Rectal smooth muscle tissue (tissue), 1 donor: ENCODE measurements at regions not wholly inside any gene's neighbourhood (a gene's known extent, or its start where the extent isn't known, plus 50 kb on each side); places are given as distances from the start of the nearest gene placed in this dataset.
"Not testable (repeated sequence)": the region's sequence is repeated elsewhere in the genome, so short reads cannot be mapped to it uniquely, and the experiment has no call there.

Experiments used
- H3K27ac ChIP-seq: one replicate; pipeline ENCODE4 v1.7.0; 2013; ENCODE audit warnings: low read depth, low read length, inconsistent platforms
- H3K27me3 ChIP-seq: one replicate; pipeline ENCODE4 v1.7.0; 2013; ENCODE audit warnings: low read length; ENCODE audit not compliant: control insufficient read depth, insufficient read depth
- H3K36me3 ChIP-seq: one replicate; pipeline ENCODE4 v1.7.0; 2013; ENCODE audit warnings: low read length; ENCODE audit not compliant: control insufficient read depth, insufficient read depth
- H3K4me1 ChIP-seq: one replicate; pipeline ENCODE4 v1.7.0; 2013; ENCODE audit warnings: low read length; ENCODE audit not compliant: control insufficient read depth, insufficient read depth
- H3K4me3 ChIP-seq: one replicate; pipeline ENCODE4 v1.7.0; 2013; ENCODE audit warnings: low read length
- H3K9ac ChIP-seq: one replicate; pipeline ENCODE4 v1.7.0; 2013; ENCODE audit warnings: low read length

DNA sequence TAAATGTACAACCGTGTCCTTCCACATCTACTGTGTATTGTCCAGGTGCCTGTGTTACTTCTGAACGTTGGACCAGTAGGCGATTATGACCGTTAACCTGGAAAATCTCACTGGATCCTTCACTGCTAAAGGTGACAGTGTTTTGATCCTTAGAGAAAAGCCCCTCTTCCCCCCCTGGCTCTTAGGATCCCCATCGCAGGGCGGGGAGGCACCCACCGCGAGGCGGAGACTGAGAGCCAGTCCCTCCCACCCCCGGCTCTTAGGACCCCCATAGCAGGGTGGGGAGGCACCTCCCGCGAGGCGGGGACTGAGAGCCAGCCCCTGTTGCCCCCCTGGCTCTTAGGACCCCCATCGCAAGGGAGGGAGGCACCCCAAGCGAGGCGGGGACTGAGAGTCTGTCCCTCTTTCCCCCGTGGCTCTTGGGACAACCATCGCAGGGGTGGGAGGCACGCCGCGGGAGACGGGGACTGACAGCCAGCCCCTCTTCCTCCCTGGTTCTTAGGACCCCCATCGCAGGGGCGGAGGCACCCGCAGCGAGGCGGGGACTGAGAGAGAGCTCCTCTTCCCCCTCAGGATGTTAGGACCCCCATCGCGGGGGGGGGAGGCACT is 194.3 kb upstream of the PZP start:
- not testable (repeated sequence) for H3K36me3 ChIP-seq, H3K27ac ChIP-seq, H3K4me1 ChIP-seq, H3K27me3 ChIP-seq, H3K4me3 ChIP-seq, H3K9ac ChIP-seq

DNA sequence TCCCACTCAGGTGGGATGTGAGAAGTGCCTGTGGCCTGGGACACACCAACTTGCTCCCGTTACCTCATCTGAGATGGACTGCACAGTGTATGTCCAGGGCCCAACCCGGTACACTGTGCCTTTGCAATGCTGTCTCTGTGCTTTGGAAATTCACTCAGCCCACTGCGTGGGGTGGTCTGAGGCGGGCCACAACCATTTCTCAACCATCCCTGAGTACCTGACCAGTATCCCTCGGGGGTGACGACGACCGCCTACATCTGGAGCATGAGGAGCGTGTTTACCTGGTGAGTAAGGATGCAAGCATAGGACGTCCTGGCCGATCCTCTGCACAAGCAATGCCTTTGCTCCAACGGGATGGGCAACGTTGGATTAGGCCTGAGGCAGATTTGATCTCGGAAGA is 188.2 kb upstream of the PZP start:
- H3K9ac ChIP-seq, H3K27ac ChIP-seq, H3K4me3 ChIP-seq, H3K36me3 ChIP-seq, H3K27me3 ChIP-seq, H3K4me1 ChIP-seq: not testable (repeated sequence)

DNA sequence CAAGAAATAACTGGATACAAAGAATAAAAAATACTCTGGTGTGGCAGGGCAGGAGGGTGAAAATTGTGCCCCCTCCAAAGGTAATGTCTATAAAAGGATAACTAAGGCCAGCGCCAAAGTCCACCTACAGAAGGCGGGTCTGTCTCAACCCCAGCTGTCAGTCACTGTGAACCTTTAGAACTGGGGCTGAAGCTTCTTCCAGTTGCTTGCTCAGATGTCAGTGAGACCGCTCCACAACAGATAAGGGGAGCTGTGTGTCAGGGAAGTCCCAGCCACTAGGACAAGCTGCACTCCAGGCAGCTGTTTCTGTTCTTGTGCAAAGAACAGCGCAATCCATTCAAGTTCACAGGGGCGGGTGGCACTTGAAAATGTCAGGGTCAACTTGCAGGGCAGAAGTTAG is 187.0 kb upstream of the PZP start:
- not testable (repeated sequence) for H3K36me3 ChIP-seq, H3K4me3 ChIP-seq, H3K4me1 ChIP-seq, H3K27me3 ChIP-seq, H3K27ac ChIP-seq, H3K9ac ChIP-seq

DNA sequence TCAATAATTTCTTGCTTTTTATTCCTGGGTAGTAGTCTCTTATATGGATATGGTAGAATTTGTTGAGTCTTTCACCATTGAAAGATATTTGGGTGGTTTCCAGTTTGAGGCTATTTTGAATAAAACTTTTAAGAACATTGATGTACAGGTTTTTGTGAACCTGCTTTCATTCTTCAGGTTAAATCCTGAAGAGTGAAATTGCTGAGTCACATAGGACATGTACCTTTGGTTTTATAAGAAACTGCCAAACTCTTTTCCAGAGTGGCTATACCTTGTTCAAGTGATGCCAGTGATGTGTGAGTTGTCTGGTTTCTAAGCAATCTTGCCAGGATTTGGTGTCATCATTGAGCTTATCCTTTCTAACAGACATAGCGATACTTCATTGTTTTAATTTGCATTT is 184.6 kb upstream of the PZP start:
- Histone ChIP-seq H3K4me1 (no peaks in the 10 kb centered on the region), H3K4me3 (no peak overlapping the region), H3K36me3 (no peaks in the 10 kb centered on the region), H3K27me3 (no peaks in the 10 kb centered on the region), H3K27ac (no peak overlapping the region), H3K9ac (no peak overlapping the region)

DNA sequence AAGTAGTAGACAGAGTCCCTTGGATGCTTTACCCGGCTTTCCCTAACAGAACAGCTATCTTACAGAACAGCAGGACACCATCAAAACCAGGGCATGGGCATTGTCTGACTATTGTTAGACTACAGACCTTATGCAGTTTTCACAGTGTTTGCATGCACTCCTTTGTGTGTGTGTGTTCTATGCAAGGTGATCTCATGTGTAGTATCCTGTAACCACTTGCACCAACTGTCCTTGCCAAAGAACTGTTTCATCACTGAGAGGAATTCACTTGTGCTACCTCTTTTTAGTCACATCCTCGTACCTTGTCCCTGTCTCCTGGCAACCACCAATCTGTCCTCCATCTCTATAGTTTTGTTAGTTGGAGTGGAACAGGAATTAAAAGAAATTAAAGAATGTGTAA is 183.6 kb upstream of the PZP start:
- no peaks in the 10 kb centered on the region for H3K27me3 ChIP-seq
- no peak overlapping the region for H3K27ac ChIP-seq
- no peaks in the 10 kb centered on the region for H3K36me3 ChIP-seq
- H3K4me3 ChIP-seq = no peak overlapping the region
- no peaks in the 10 kb centered on the region for H3K4me1 ChIP-seq
- no peak overlapping the region for H3K9ac ChIP-seq

DNA sequence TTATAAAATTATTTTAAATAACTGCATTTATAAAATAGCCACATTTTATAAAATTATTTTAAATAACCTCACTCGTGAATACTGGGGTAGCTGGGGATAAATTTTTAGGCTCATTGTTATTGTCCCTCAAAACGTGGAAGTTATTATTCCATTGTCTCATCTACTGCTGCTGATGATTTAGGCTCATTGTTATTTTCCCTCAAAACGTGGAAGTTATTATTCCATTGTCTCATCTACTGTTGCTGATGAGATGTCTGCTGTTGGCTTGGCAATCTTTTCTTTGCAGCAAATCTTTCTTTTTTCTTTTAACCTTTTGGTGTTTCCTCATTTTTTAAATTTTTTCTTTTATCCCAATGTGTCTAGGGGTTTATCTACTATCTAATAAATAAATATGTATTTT is 182.6 kb upstream of the PZP start:
- Histone ChIP-seq H3K27ac (no peak overlapping the region), H3K4me3 (no peak overlapping the region), H3K36me3 (no peaks in the 10 kb centered on the region), H3K9ac (no peak overlapping the region), H3K4me1 (no peaks in the 10 kb centered on the region), H3K27me3 (no peaks in the 10 kb centered on the region)

DNA sequence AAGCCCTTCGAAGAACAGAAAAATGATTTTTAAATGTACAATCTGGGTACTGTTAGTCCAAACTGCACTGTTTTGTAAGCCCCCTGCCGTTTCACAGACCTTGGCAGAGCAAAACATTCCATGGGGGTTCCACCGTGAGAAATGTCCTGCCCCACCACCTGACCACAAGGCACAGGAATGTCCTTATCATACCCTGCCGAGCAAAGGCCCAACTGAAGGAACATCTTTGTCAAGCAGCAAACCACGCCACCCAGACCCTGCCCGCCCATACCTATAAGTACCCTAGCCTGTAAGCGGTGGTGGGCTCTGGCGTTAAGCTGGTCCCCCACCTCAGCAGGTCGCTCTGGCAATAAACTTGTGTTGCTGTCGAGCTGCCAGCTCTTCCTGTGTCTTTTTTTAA is 181.6 kb upstream of the PZP start:
- no peaks in the 10 kb centered on the region for H3K4me1 ChIP-seq
- no peak overlapping the region for H3K4me3 ChIP-seq
- H3K36me3 ChIP-seq = no peaks in the 10 kb centered on the region
- H3K27me3 ChIP-seq = no peaks in the 10 kb centered on the region
- no peak overlapping the region for H3K27ac ChIP-seq
- H3K9ac ChIP-seq = no peak overlapping the region

DNA sequence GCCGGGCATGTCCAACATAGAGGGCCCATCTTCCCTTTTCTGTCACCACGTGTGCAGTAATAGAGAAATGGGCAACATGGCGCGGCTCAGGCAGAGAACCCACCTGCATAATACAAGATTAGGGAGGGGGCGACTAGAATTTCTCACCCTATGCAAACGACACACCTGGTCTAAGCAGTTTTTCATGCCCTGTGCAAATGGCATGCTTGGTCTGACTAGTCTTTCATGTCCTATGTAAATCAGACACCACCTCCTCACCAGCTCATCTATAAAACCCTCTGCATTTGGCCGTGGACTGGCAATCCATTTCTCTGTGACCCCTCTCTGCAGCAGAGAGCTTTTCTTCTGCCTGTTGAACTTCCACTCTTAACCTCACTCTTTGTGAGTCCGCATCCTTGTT is 180.2 kb upstream of the PZP start:
- Histone ChIP-seq H3K4me1 (no peaks in the 10 kb centered on the region), H3K36me3 (no peaks in the 10 kb centered on the region), H3K27ac (no peak overlapping the region), H3K4me3 (no peak overlapping the region), H3K9ac (no peak overlapping the region), H3K27me3 (no peaks in the 10 kb centered on the region)

DNA sequence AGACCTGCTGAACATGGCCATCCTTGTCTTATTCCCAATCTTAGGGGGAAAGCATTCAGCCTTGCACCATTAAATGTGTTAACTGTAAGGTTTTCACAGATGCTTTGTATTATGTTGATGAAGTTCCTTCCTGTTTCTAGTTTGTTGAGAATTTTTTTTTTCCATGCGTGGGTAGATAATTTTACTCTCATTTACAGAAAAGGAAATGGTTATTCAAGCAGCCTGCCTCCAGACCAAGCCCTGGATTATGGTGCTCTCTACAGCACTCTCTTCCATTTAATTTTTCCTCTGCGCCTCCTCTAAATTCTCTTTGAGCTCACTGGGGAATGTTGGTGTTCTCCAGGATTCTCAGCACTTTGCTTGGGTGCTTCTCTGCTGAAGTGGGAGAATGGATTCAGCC is 179.3 kb upstream of the PZP start:
- H3K9ac ChIP-seq = no peak overlapping the region
- no peaks in the 10 kb centered on the region for H3K36me3 ChIP-seq
- H3K27me3 ChIP-seq = no peaks in the 10 kb centered on the region
- H3K4me1 ChIP-seq = no peaks in the 10 kb centered on the region
- H3K27ac ChIP-seq = no peak overlapping the region
- no peak overlapping the region for H3K4me3 ChIP-seq

DNA sequence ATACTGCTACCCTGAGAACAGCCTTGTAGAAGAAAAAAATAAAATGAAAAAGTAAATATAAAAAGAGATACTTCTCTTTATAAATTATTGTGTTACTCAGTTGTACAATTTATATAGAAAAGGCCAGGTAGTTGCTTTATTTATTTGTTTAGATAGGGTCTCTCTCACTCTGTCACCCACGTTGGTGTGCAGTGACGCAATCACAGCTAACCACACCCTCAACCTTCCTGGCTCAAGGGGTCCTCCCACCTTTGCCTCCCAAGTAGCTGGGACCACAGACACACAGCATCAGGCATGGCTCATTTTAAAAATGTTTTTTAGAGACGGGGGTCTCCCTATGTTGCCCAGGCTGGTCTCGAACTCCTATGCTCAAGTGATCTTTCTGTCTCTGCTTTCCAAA is 175.4 kb upstream of the PZP start:
- Histone ChIP-seq H3K27me3 (no peaks in the 10 kb centered on the region), H3K9ac (no peak overlapping the region), H3K4me1 (no peaks in the 10 kb centered on the region), H3K36me3 (no peaks in the 10 kb centered on the region), H3K4me3 (no peak overlapping the region), H3K27ac (no peak overlapping the region)

DNA sequence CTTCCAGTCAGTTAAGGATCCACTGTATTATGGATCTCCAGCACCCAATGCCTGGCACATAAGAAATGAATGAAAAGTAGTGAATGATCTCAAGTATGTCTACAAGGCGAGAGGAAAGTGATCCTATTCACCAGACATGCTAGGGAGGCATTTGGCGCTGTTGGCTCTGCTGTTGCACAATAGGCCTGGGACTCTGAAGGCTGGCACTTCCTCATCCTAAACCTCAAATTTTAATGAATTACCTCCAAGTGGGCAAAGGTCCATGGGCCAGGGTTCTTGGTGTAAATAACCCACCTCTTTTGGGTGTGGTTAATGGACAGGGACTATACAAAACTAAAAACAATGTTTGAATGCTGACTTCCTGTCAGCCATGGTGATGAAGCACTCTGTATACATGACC is 173.4 kb upstream of the PZP start:
- Histone ChIP-seq H3K27me3 (no peaks in the 10 kb centered on the region), H3K36me3 (no peaks in the 10 kb centered on the region), H3K4me3 (no peak overlapping the region), H3K9ac (no peak overlapping the region), H3K4me1 (no peaks in the 10 kb centered on the region), H3K27ac (no peak overlapping the region)

DNA sequence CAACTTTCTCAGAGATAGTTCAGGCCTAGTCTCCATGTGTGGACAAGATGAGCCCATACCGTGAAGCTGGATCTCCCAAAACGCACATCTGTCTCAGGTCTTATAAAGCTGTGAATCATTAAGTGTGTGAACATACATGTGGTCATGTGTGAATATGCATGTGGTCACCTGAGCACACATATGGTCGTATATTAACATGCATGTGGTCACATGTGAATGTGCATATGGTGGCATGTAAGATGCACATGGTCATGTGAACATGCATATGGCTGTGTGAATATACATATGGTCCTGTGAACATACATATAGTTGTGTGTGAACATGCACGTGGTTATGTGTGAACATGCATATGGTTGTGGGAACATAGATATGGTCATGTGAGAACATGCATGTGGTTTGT is 172.5 kb upstream of the PZP start:
- H3K4me3 ChIP-seq = no peak overlapping the region

DNA sequence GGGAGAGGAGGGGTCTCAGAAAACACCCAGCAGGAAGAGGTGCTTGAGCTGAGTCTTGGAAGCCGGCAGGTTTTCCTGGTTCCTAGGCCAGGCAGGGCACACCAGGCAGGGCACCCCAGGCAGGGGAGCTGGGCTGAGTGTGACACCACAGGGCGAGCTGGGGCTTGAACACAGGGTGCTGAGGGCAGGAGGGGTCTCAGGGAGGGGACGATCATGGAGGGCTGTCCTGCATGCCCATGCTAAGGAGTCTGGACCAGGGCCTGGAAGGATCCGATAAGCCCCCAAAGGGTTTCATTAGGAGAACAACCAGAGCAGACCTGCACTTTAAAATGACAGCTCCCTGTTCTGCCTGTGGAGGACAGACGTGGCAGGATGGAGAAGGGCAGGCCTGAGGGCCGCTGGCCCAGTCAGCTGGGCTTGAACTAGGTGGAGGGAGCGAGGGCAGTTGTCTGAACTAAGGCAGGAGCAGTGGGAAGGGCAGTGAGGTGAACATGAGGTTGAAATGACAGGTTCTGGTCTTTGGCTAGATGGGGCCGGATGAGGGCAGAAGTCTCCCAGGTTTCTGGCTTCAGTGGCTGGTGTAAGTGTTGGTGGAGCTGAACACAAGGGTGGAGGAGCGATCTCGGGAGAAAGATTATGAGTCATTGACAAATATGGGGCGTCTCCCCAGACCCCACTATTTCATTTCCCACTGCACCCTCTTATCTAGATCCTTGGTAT is 171.0 kb upstream of the PZP start:
- Histone ChIP-seq H3K36me3 (no peaks in the 10 kb centered on the region), H3K4me1 (no peaks in the 10 kb centered on the region), H3K4me3 (no peak overlapping the region), H3K27ac (no peak overlapping the region), H3K27me3 (no peaks in the 10 kb centered on the region), H3K9ac (no peak overlapping the region)

More for the DNA sequence above, 172.5 kb upstream of the PZP start:
- H3K27ac ChIP-seq = no peak overlapping the region
- no peaks in the 10 kb centered on the region for H3K4me1 ChIP-seq
- no peaks in the 10 kb centered on the region for H3K27me3 ChIP-seq
- H3K36me3 ChIP-seq = no peaks in the 10 kb centered on the region
- H3K9ac ChIP-seq = no peak overlapping the region
